WI38 (cell line): ENCODE measurements at regions not wholly inside any gene's neighbourhood (a gene's known extent, or its start where the extent isn't known, plus 50 kb on each side); places are given as distances from the start of the nearest gene placed in this dataset.
"Not testable (repeated sequence)": the region's sequence is repeated elsewhere in the genome, so short reads cannot be mapped to it uniquely, and the experiment has no call there.

Source experiments
- H3K4me3 ChIP-seq: 2 replicates; pipeline ENCODE4 v1.5.1; 2011; ENCODE audit warnings: low read depth, mild to moderate bottlenecking, control low read depth, low read length
- TF ChIP-seq, protein P1 (sequence below): IDR thresholded peaks from 2 replicates; pipeline ENCODE4 v1.5.1; 2012; ENCODE audit warnings: low read depth, mild to moderate bottlenecking, control low read depth, low read length

DNA sequence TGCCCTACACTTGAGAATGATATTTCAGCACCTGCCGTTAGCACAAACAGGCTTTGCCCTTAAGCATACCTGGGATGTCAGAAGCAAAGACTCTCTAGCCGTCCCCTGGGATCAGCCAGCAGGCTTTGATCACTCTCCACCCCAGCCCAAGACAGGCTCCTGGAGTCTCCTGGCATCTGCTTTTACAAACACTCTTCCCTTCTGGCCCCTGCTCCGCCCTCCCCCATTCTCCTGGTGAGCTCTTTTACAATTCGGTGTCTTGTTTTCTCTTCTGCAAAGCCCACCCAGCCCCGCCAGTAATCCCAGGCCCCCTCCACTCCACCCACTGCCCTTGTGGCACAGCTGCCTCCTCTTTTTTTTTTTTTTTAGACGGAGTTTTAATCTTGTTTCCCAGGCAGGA, 50.4 kb downstream of the KATNIP start:
- TF ChIP-seq, protein P1, sequence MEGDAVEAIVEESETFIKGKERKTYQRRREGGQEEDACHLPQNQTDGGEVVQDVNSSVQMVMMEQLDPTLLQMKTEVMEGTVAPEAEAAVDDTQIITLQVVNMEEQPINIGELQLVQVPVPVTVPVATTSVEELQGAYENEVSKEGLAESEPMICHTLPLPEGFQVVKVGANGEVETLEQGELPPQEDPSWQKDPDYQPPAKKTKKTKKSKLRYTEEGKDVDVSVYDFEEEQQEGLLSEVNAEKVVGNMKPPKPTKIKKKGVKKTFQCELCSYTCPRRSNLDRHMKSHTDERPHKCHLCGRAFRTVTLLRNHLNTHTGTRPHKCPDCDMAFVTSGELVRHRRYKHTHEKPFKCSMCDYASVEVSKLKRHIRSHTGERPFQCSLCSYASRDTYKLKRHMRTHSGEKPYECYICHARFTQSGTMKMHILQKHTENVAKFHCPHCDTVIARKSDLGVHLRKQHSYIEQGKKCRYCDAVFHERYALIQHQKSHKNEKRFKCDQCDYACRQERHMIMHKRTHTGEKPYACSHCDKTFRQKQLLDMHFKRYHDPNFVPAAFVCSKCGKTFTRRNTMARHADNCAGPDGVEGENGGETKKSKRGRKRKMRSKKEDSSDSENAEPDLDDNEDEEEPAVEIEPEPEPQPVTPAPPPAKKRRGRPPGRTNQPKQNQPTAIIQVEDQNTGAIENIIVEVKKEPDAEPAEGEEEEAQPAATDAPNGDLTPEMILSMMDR: no peak
- no peak overlapping the region for H3K4me3 ChIP-seq

DNA sequence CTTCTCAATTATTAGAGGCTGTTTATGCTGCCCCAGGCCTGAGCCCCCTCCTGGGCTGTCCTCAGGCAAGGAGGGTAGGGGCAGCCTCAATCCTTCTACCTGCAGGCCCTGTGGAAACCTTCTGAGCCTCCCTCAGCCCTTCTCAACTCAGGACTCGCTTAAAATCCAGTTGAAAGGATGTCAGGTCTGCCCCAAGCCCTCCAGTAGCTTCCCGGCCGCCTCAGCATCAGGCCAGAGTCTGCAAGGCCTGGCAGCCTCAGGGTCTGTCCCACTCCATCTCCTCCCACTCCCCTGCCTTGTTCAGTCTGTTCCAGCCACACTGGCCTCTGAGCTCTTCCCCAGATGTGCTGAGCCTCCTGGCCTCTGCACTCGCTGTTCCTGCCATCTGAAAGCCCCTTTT, 52.2 kb downstream of the KATNIP start:
- H3K4me3 ChIP-seq: no peak overlapping the region
- TF ChIP-seq, protein P1: no peak

DNA sequence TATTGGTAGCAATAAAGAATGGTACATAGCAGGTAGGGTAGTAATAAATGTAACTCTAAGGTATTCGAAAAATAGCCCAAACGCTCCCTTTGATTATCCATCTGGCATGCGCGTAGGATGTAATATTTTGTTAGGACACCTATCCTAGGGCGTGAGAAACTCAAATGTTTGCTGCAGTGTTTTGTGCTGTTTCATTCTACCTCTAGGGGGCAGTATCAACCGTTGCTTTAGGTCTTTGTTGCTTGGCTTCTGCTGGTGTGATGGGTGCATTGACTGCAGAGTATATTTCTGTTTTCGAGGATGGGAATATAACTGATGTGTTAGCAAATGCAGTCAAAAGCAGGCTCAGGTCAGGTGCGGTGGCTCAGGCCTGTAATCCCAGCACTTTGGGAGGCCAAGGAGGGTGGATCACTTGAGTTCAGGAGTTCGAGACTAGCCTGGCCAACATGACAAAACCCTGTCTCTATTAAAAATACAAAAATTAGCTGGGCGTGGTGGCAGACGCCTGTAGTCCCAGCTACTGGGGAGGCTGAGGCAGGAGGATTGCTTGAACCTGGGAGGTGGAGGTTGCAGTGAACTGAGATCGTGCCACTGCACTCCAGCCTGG, 55.7 kb downstream of the KATNIP start:
- TF ChIP-seq, protein P1: peak; percentile 75
- not testable (repeated sequence) for H3K4me3 ChIP-seq

DNA sequence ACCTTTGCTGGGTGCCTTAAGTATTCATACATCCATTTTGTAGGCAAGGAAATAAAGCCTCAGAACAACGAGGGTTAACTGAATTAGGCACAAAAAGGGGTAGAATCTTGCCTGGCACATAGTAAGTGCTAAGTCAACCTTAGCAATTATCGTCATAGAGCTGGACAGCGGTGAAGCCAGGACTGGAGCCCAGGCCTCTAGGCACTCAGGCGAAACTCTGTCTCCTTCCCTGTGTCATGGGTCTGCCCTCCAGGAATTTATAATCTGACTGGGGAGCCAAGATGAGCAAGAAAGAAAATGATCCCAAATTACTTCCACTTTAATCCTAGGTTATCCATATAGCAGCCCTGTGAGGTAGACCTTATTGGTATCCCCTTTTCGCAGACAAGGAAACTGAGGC, 61.4 kb downstream of the KATNIP start:
- H3K4me3 ChIP-seq: no peak overlapping the region
- TF ChIP-seq, protein P1: no peak

DNA sequence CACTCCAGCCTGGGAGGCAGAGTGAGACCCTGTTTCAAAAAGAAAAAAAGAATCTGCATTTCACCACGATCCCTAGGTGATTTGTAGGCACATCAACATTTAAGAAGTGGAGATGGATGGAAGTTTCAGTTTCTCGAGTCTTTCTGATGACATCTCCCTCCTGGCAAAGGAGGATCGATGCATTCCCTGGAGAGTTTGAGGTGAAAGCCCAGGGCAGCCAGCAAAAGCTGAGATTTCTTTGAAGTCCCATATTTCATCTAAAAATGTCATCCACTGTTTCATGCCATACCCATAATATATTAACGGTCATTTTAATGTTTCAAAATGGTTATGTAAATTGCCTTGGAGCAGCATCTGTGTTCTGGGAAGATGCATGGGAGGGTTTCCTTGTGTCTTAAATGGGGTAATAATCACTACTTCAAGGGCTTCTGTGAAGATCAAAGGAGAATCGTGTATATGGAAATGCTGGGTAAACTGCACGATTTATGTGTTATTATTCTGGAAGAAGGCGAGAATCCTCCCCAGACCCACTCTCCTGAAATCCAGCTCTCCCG, 63.4 kb downstream of the KATNIP start:
- no peak overlapping the region for H3K4me3 ChIP-seq

DNA sequence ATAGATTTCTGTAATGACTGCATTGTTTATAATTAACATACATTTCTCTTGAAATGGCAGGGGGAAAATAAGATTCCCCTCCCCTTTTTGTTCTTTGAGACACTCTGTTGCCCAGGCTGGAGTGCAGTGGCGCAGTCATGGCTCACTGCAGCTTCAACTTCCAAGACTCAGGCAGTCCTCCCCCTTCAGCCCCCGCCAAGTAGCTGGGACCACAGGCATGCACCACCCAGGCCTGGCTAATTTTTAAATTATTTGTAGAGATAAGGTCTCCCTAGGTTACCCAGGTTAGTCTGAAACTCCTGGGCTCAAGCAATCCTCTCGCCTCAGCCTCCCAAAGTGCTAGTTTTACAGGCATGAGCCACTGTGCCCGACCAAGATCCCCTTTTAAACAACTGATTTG, 67.7 kb downstream of the KATNIP start:
- no peak overlapping the region for H3K4me3 ChIP-seq
- TF ChIP-seq, protein P1: no peak

More for the DNA sequence above, 63.4 kb downstream of the KATNIP start:
- TF ChIP-seq, protein P1: no peak

DNA sequence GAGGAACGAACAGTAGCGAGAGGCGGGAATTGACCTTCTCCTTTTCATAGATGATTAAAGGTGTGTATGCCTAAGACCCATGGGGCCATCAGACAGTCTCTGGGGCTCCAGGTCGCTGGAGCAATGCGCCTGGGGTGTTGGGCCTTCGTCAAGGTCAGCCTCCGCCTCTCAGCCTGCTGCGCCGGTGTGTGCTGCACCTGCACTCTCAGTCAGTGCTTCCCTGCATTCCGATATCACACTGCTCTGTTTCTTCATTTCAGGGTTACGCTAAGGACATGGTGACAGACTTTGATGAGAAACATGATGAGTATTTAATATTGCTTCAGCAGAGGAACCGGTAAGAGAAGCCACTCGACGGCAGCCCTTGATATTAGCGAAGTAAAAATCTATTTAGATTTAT, 68.2 kb downstream of the KATNIP start:
- TF ChIP-seq, protein P1: no peak

More for the DNA sequence above, 68.2 kb downstream of the KATNIP start:
- no peak overlapping the region for H3K4me3 ChIP-seq
